Large intestine (tissue), 3 donors: ENCODE measurements at regions not wholly inside any gene's neighbourhood (a gene's known extent, or its start where the extent isn't known, plus 50 kb on each side); places are given as distances from the start of the nearest gene placed in this dataset.

Experiments
- DNase-seq, 2 donors: peaks; one replicate each; pipeline versions ENCODE4 v3.0.0 to v3.0.0-alpha.2; 2013
- H3K27ac ChIP-seq: one replicate; pipeline ENCODE4 v1.5.1; 2013; ENCODE audit warnings: low read length
- H3K27me3 ChIP-seq: 2 replicates; pipeline ENCODE4 v1.6.1; 2013; ENCODE audit warnings: low read length; ENCODE audit not compliant: control insufficient read depth, insufficient read depth
- H3K36me3 ChIP-seq: 2 replicates; pipeline ENCODE4 v1.6.1; 2013; ENCODE audit warnings: low read length; ENCODE audit not compliant: control insufficient read depth, insufficient read depth
- H3K4me1 ChIP-seq: one replicate; pipeline ENCODE4 v1.6.1; 2013; ENCODE audit warnings: low read length; ENCODE audit not compliant: control insufficient read depth, insufficient read depth
- H3K4me3 ChIP-seq: one replicate; pipeline ENCODE4 v1.5.1; 2013; ENCODE audit warnings: low read length
- H3K9me3 ChIP-seq: one replicate; pipeline ENCODE4 v1.6.1; 2013; ENCODE audit warnings: mild to moderate bottlenecking, low read depth, low read length, moderate library complexity; ENCODE audit not compliant: control insufficient read depth
- WGBS: methylation state at CpG from one replicate; pipeline ENCODE4 v1.1.5; 2013; ENCODE audit warnings: low lambda C conversion rate; ENCODE audit not compliant: insufficient coverage; 5-methylcytosine and 5-hydroxymethylcytosine counted together

DNA sequence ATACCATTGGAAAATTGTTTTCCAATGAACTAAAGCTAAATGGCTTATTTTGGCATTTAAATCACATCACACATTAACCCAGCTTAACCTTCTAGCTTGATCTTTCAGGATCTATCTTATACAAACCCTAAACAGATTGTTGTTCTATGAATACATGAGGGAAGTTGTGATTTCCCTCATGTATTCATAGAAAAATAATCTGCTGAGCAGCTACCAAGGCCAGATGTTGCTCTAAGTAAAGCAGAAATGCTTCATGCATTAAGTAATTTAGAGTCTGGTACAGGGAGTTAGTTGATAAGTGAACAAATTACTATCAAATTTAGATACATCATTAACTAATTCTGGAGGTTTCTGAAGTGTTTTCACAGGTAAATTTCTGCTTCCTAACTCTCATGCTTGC, 204.6 kb upstream of the ANO3 start:
- DNase-seq = no peak
- H3K27me3 ChIP-seq = no peaks in the 10 kb centered on the region

DNA sequence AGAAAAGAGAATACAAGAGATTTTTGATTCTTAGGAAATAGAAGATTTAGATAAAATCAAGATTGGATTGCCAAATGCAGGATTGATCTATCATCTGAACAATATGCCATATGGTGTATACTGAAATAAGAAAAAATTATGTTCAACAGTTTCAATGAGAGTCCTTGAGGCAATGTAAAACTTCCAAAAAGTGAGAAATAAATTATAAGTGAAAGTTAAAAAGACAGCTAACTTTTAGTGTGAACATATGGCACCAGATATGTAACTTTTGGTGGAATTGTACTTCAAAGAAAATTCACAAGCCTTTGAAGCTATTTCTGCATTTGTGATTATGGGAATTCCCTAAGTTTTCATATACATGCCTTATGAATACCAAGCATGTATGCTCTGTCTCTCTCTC, 200.5 kb upstream of the ANO3 start:
- Histone ChIP-seq H3K27me3 (no peaks in the 10 kb centered on the region), H3K9me3 (no peaks in the 10 kb centered on the region), H3K27ac (no peak overlapping the region), H3K4me1 (no peaks in the 10 kb centered on the region), H3K4me3 (no peak overlapping the region), H3K36me3 (no peaks in the 10 kb centered on the region)
- no peak for DNase-seq

More for the DNA sequence above, 204.6 kb upstream of the ANO3 start:
- no peak overlapping the region for H3K27ac ChIP-seq
- H3K9me3 ChIP-seq = no peaks in the 10 kb centered on the region
- H3K4me3 ChIP-seq = no peak overlapping the region
- no peaks in the 10 kb centered on the region for H3K4me1 ChIP-seq
- H3K36me3 ChIP-seq = no peaks in the 10 kb centered on the region

DNA sequence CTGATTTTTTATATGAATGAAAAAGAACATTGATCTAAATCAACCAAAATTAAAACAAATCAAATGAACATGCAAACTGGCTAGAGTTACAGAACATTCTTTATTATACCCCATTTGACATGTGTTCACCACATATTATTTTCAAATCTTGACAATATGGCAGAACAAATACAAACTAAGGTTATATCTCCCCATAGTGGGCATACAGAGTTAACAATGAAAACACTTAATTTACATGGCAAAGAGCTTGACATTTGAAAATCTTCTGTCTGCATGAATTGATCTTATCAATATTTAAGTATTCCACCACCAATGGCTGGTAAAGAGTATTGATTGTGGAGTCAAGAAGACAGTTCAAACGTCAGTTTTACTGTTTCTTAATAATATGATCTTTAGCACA, 197.9 kb upstream of the ANO3 start:
- Histone ChIP-seq H3K27me3 (no peaks in the 10 kb centered on the region), H3K27ac (no peak overlapping the region), H3K9me3 (no peaks in the 10 kb centered on the region), H3K4me1 (no peaks in the 10 kb centered on the region), H3K4me3 (no peak overlapping the region), H3K36me3 (no peaks in the 10 kb centered on the region)
- WGBS = no CpG with 5 or more reads among the region's 1 CpG
- no peak for DNase-seq

DNA sequence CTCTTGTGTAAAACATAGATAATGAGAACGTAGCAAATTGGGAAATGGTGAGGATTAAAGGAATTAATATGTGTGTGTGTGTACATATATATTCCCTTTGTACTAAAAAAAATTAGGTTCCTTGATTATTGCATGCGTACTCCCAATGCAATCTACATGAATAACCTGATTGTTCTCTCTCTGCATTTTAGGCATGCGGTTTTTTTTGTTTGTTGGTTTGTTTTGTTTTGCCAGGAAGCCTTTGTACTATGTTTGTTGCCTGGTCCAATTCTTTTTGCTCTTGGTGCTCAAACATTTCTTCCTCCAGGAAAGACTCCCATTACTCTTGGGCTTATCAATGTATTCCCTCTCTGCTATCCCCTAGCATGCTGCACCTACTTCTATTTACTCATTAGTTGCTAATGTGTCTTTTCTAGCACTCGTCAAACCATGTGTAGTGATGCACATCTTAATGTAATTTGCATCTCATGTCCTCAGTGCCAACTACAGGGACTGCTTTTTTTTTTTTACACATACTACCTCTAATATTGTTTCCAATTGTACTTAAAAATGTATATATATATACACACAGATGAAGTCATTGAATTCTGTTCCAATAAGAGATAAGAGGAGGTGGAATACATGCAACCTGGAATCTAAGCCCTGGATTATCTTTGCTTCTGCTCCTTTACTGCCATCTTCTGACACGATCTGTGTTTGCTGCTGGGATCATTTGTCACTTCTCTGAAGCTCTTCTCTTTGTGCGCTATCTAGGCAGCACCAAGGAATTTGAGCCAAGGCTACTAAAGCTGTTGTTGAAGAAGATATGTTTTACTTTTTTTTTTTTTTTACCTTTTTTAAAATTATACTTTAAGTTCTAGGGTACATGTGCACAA, 197.2 kb upstream of the ANO3 start:
- Histone ChIP-seq H3K27me3 (no peaks in the 10 kb centered on the region), H3K36me3 (no peaks in the 10 kb centered on the region), H3K4me3 (no peak overlapping the region), H3K9me3 (no peaks in the 10 kb centered on the region), H3K4me1 (no peaks in the 10 kb centered on the region), H3K27ac (no peak overlapping the region)
- DNase-seq = no peak
- WGBS = 100% methylated on average over 1 of the region's 6 CpGs

DNA sequence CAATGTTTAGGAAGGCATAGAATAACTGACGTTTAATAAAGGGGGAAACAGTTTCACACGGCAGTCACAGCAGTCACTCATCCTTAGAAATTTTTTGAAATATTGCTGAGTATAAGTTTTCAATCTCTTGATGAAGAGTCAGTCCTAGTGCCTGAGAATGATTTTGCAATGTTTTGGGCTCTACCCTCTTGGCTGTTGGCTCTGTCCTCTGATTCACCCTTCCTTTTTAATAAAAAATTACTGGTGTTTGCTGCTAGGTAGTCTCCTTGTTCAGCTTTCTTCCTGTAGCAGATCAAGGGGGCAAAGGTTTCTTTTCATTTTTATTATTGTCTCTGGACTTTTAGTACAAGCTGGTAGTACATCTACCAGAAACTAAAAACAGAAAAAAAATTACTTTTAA, 194.3 kb upstream of the ANO3 start:
- Histone ChIP-seq H3K36me3 (no peaks in the 10 kb centered on the region), H3K4me1 (no peaks in the 10 kb centered on the region), H3K9me3 (no peaks in the 10 kb centered on the region), H3K4me3 (no peak overlapping the region), H3K27ac (no peak overlapping the region), H3K27me3 (no peaks in the 10 kb centered on the region)
- WGBS = no CpG with 5 or more reads among the region's 2 CpGs
- DNase-seq = no peak

DNA sequence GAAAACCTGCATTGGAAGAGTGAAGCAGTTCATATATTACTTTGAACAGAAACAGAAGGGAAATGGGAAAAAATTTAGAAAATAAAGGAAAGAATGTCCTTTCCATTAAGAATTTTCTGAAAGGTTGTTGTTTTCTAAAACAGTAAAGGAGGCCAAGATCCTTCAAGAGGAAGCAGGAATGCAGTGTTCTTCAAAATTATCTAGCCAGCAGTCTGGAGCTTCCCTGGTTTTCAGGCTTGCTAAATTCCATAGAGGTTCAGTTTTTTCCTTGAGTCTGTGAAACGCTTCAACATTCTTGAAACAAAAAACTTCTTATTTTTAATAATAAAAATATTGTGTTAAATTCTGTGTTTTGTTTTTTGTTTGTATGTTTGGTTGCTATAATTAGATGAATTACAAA, 189.0 kb upstream of the ANO3 start:
- Histone ChIP-seq H3K27ac (no peak overlapping the region), H3K4me3 (no peak overlapping the region), H3K4me1 (no peaks in the 10 kb centered on the region), H3K36me3 (no peaks in the 10 kb centered on the region), H3K27me3 (no peaks in the 10 kb centered on the region), H3K9me3 (no peaks in the 10 kb centered on the region)
- no CpG with 5 or more reads among the region's 1 CpG for WGBS
- DNase-seq = no peak

DNA sequence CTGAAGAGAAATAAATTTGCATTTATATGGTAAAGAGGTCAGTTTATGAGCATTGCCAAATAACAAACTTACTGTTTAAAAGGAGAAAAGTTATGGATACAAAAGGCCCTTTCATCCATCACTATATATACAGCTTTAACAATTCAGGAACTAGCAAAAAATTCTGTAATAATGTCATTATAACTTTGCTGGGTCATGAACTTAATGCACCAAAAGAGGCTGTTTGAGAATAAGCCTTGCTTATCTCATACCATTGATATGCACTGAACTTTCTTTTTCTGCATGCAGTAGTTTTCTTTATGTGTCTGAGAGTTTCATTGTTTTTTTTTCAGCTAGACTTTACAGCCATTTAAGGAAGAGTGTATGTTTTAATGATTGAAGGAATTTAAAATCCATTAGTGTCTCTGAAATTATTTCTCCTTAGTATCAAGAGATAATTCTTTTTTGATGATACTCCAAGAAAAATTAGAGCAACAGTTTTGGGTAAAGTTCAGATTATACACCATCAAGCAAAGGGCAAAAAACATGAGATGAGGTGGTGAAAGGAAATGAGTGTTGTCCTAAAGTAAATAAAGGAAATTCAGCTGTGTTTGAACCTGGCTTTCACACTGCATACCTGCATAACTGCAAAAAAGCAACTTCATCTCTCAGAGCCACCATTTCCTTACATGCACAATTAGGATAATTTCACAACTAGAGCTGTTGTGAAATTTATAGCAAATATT, 188.2 kb upstream of the ANO3 start:
- H3K9me3 ChIP-seq = no peaks in the 10 kb centered on the region
- no peak for DNase-seq
- H3K27ac ChIP-seq = no peak overlapping the region

DNA sequence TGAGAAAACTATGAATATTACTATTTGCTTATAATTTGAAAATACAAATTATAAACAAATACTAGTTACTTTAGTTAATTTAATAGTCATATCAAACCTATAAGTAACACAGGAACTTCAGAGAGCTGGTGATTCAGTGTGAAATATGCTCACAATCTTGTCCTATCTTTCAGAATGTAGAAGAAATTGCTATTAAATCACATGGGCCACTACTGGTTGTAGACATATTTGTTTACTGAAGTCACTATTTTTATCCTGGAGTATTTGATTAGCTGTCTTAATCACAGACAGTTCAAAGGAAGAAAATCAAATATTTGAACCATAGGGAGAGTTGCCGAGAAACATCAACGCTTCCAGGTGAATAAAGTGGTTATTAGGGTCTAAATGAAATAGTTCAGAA, 187.6 kb upstream of the ANO3 start:
- no peak overlapping the region for H3K27ac ChIP-seq
- H3K9me3 ChIP-seq = no peaks in the 10 kb centered on the region
- no peak overlapping the region for H3K4me3 ChIP-seq
- DNase-seq = no peak
- no peaks in the 10 kb centered on the region for H3K27me3 ChIP-seq
- no peaks in the 10 kb centered on the region for H3K36me3 ChIP-seq
- WGBS = no CpG with 5 or more reads among the region's 2 CpGs
- H3K4me1 ChIP-seq = no peaks in the 10 kb centered on the region

More for the DNA sequence above, 188.2 kb upstream of the ANO3 start:
- no peak overlapping the region for H3K4me3 ChIP-seq
- no peaks in the 10 kb centered on the region for H3K4me1 ChIP-seq
- no peaks in the 10 kb centered on the region for H3K36me3 ChIP-seq
- no peaks in the 10 kb centered on the region for H3K27me3 ChIP-seq

DNA sequence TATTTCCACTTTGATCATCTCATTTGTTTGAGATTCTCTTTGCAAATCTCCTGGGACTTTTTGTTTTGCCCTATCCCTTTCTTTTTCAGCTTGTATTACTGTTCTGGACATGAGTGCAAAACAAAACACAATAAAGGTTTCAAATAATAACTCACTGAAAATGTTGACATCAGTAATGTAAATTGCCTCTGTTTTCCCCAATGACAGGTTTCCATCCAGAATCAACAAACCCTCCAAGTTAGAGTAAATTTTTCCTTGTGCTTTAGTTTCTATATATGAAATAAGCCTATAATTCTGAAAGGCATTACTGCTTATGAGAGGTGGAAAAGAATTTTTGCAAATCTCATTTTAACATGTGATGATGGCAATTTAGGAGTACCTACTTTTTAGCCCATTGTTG, 187.0 kb upstream of the ANO3 start:
- Histone ChIP-seq H3K36me3 (no peaks in the 10 kb centered on the region), H3K27ac (no peak overlapping the region), H3K4me1 (no peaks in the 10 kb centered on the region), H3K9me3 (no peaks in the 10 kb centered on the region), H3K4me3 (no peak overlapping the region), H3K27me3 (no peaks in the 10 kb centered on the region)
- DNase-seq = no peak

DNA sequence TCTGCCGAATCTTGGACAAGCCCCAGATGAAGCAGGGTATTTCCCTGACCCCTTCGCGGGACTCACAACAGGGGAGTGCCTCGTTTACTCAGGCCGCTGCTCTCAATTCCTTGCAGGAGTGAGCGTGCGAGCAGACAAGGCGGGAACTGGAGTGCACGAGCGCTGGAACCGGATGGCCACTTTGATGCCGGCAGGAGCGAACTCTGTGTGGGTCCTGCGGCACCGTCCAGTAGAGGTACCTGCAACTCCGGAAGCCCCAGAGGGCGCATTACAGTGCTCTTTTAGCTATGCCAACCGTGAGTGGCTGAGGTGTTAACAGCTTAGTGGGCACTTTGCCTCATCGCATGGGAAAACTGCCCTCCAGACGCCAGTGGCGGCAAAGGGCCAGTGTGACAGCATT, 182.3 kb upstream of the ANO3 start:
- no peaks in the 10 kb centered on the region for H3K9me3 ChIP-seq
- no peaks in the 10 kb centered on the region for H3K36me3 ChIP-seq
- no CpG with 5 or more reads among the region's 21 CpGs for WGBS
- H3K4me3 ChIP-seq = no peak overlapping the region
- DNase-seq = no peak
- H3K4me1 ChIP-seq = no peaks in the 10 kb centered on the region
- H3K27ac ChIP-seq = no peak overlapping the region
- H3K27me3 ChIP-seq = no peaks in the 10 kb centered on the region

DNA sequence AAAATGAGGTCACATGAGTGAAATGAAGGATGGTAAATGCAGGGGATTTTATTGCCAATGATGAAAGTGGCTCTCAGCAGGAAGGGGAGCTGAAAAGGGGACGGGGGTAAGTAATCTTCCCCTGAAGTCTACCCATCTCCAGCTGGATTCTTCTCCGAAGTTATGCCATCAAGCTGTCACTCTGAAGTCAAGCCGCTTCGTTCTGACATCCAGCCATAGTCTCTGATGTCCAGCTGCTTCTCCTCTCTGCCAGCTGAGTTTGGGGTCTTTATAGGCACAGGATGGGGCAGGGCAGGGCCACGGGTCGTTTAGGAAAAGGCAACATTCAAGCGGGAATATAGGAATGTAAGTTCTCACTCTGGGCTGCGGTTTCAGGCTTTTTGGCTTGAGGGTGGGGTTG, 181.9 kb upstream of the ANO3 start:
- no peaks in the 10 kb centered on the region for H3K4me1 ChIP-seq
- H3K9me3 ChIP-seq = no peaks in the 10 kb centered on the region
- no peaks in the 10 kb centered on the region for H3K27me3 ChIP-seq
- H3K36me3 ChIP-seq = no peaks in the 10 kb centered on the region
- no peak overlapping the region for H3K27ac ChIP-seq
- WGBS = no CpG with 5 or more reads among the region's 8 CpGs
- DNase-seq = no peak
- H3K4me3 ChIP-seq = no peak overlapping the region
